22Rv1 (cell line): ENCODE measurements at regions not wholly inside any gene's neighbourhood (a gene's known extent, or its start where the extent isn't known, plus 50 kb on each side); places are given as distances from the start of the nearest gene placed in this dataset.

ENCODE experiments used
- CTCF ChIP-seq: fragments of 450-650 bp; IDR thresholded peaks from 2 replicates; pipeline ENCODE4 v1.5.1; 2017; ENCODE audit warnings: mild to moderate bottlenecking
- ZFX ChIP-seq: fragments of 450-650 bp; IDR thresholded peaks from 2 replicates; pipeline ENCODE4 v1.6.1; 2017; ENCODE audit warnings: antibody characterized with exemption, borderline replicate concordance

- TF ChIP-seq CTCF (no peak), ZFX (no peak)
These were observed 1731.0 kb downstream of the SLITRK5 start for GRCh38 chr13:89402211-89402610.
